CD4-positive, CD25-positive, alpha-beta regulatory T cell (primary cell): ENCODE measurements at regions not wholly inside any gene's neighbourhood (a gene's known extent, or its start where the extent isn't known, plus 50 kb on each side); places are given as distances from the start of the nearest gene placed in this dataset.

Experiments used
- ATAC-seq, 2 donors: fragments of 150-1000 bp; cut with Tn5 transposase; one replicate each; pipeline ENCODE4 v1.10.0; 2021; ENCODE audit warnings: low read depth in 2 of 2, moderate number of reproducible peaks in 2 of 2, moderate library complexity in 1 of 2
- DNase-seq, 3 donors: peaks; one replicate each; pipeline versions ENCODE4 v3.0.0 to v3.0.0-alpha.2; 2012 to 2022; ENCODE audit warnings: mixed read lengths in 1 of 3
- H3K27ac ChIP-seq: one replicate; pipeline ENCODE4 v1.7.0; 2013; ENCODE audit warnings: mild to moderate bottlenecking, low read length; ENCODE audit not compliant: insufficient read depth, poor library complexity, severe bottlenecking
- H3K27me3 ChIP-seq: one replicate; pipeline ENCODE4 v1.7.0; 2013; ENCODE audit warnings: low read length; ENCODE audit not compliant: control insufficient read depth, insufficient read depth
- H3K36me3 ChIP-seq: one replicate; pipeline ENCODE4 v1.7.0; 2013; ENCODE audit warnings: mild to moderate bottlenecking, low read length, moderate library complexity; ENCODE audit not compliant: control insufficient read depth, insufficient read depth
- H3K4me1 ChIP-seq: 2 replicates; pipeline ENCODE4 v1.7.0; 2013; ENCODE audit warnings: mild to moderate bottlenecking, low read length; ENCODE audit not compliant: insufficient read depth, control insufficient read depth, poor library complexity, severe bottlenecking
- H3K4me3 ChIP-seq: one replicate; pipeline ENCODE4 v1.7.0; 2013; ENCODE audit warnings: low read depth, mild to moderate bottlenecking, low read length, moderate library complexity
- H3K9me3 ChIP-seq, 2 experiments: 1 replicate in 1 of 2; 2 replicates in 1 of 2; pipeline ENCODE4 v1.7.0; 2013; ENCODE audit warnings: low read length in 2 of 2, mild to moderate bottlenecking in 1 of 2, moderate library complexity in 1 of 2; ENCODE audit not compliant: control insufficient read depth in 2 of 2
- H3K27ac Mint-ChIP-seq, 3 donors: one replicate each; pipeline ENCODE4 v1.8.0; 2020 to 2022; ENCODE audit warnings: mild to moderate bottlenecking in 3 of 3, mixed read lengths in 3 of 3, moderate library complexity in 2 of 3
- H3K27me3 Mint-ChIP-seq: one replicate; pipeline ENCODE4 v1.8.0; 2022; ENCODE audit warnings: mild to moderate bottlenecking, mixed read lengths
- H3K36me3 Mint-ChIP-seq: one replicate; pipeline ENCODE4 v1.8.0; 2020; ENCODE audit warnings: mixed read lengths
- H3K4me1 Mint-ChIP-seq, 4 donors: one replicate each; pipeline ENCODE4 v1.8.0; 2020 to 2022; ENCODE audit warnings: mixed read lengths in 4 of 4, mild to moderate bottlenecking in 1 of 4
- H3K4me3 Mint-ChIP-seq, 4 donors: one replicate each; pipeline ENCODE4 v1.8.0; 2020 to 2022; ENCODE audit warnings: mild to moderate bottlenecking in 4 of 4, mixed read lengths in 4 of 4, moderate library complexity in 3 of 4
- H3K9me3 Mint-ChIP-seq, 7 donors: one replicate each; pipeline ENCODE4 v1.8.0; 2020 to 2022; ENCODE audit warnings: mixed read lengths in 7 of 7, mild to moderate bottlenecking in 3 of 7, moderate library complexity in 2 of 7

DNA sequence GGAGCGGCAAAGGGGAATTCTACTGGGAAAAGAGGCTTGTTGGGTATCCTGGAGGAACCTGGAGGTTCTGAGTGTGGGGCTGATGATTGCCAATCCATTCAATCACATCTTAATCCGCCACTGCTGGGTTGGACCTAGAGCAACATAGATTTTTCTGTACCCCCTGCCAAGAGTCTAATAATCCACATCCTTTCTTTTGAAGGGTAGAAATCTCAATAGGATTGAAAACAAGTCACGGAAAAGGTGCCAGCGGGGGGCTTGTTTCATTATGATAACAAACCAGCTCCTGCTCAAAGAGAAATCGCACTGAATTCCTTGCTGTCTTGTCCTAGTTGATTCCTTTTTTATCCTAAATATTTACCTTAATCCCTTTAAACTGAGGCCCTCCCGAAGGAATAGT, 528.5 kb downstream of the ADGRL2 start:
- Histone ChIP-seq H3K4me1 (no peaks in the 10 kb centered on the region), H3K27ac (no peak overlapping the region), H3K9me3 (peaks cover 0 to 3% of the 10 kb centered on the region in 2 experiments), H3K36me3 (no peaks in the 10 kb centered on the region), H3K27me3 (no peaks in the 10 kb centered on the region), H3K4me3 (no peak overlapping the region)
- no peak overlapping the region for H3K27ac Mint-ChIP-seq
- DNase-seq (no peak), ATAC-seq (no peak)
- H3K36me3 Mint-ChIP-seq: no peaks in the 10 kb centered on the region
- H3K9me3 Mint-ChIP-seq: peaks cover 0 to 15% (median 6%) of the 10 kb centered on the region in 7 donors
- no peaks in the 10 kb centered on the region for H3K27me3 Mint-ChIP-seq
- H3K4me3 Mint-ChIP-seq: no peak overlapping the region
- no peaks in the 10 kb centered on the region for H3K4me1 Mint-ChIP-seq

DNA sequence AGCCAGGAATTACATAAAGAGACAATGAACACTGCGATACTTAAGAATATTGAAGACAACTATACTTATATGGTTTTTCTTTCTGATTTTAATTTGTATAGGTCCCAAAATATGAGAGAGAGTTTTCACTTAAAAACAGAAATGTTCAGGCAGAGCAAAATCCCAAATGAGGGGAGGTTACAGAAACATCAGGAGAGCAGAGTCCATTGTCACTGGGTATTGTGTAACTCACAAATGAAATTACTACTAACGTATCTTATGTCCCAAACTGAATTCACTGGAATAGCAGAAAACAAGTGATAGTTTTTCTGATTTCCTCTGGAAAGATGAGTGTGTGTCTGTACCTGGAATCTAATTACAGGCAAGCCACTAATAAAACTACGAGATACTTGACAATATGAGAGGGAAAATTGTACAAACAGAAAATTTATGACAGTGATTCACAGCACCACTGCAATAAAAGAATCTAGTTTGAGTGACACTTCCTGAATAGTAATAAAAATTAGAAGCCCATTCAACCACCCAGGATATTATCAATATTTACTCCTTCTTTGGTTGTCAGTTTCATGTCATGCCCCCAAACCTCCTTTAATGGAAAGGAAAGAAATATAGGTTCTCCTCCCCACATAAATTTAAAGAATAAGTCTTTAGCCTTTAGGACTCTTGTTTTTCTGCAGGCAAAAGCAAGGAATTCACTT, 522.6 kb downstream of the ADGRL2 start:
- Mint-ChIP-seq H3K4me1 (no peaks in the 10 kb centered on the region), H3K4me3 (no peak overlapping the region), H3K36me3 (no peaks in the 10 kb centered on the region), H3K9me3 (peaks cover 0 to 8% (median 4%) of the 10 kb centered on the region in 7 donors), H3K27me3 (no peaks in the 10 kb centered on the region), H3K27ac (no peak overlapping the region)
- Histone ChIP-seq H3K27me3 (no peaks in the 10 kb centered on the region), H3K36me3 (no peaks in the 10 kb centered on the region), H3K9me3 (no peaks in the 10 kb centered on the region), H3K4me1 (no peaks in the 10 kb centered on the region), H3K27ac (no peak overlapping the region), H3K4me3 (no peak overlapping the region)
- no peak for DNase-seq
- ATAC-seq: no peak

DNA sequence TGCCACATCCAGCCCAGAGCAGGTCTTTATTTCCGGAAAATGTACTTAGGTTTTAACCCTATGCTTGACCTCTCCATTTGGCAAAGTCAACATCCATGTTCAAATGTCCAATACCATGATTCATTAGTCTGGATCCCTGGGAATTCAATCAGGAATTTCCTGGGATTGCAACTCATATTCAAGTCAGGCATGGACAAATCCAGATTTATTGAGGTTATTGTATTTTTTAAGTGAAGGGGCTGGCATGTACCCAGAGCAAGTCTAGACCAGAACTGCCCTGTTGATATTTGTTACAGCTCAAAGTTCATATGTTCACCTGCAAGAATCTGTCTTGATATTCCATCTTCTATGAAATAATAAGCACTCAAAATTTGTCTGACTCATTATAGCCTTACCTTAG, 521.1 kb downstream of the ADGRL2 start:
- Mint-ChIP-seq H3K4me1 (no peaks in the 10 kb centered on the region), H3K27me3 (no peaks in the 10 kb centered on the region), H3K9me3 (peaks cover 0 to 8% (median 4%) of the 10 kb centered on the region in 7 donors), H3K36me3 (no peaks in the 10 kb centered on the region), H3K4me3 (no peak overlapping the region), H3K27ac (no peak overlapping the region)
- Histone ChIP-seq H3K27ac (no peak overlapping the region), H3K27me3 (no peaks in the 10 kb centered on the region), H3K36me3 (no peaks in the 10 kb centered on the region), H3K4me3 (no peak overlapping the region), H3K9me3 (no peaks in the 10 kb centered on the region), H3K4me1 (no peaks in the 10 kb centered on the region)
- no peak for DNase-seq
- no peak for ATAC-seq

DNA sequence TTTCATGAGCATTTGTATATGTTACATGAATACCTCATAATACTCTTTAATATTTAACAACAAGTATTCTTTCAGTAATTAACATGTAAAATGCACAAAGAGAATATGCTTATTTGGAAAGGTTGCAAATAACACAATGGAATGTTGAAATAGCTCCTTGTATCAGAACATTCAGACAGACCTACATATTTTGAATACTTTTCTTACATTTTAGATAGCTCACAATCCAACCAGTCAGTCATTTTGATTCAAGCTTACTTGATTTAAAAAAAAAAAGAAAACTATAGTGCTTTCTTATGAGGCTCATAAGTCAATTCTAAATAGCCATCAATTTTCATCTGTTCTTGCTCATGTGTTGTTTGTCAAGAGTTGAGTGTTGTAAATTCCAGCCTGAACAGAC, 518.8 kb downstream of the ADGRL2 start:
- no peaks in the 10 kb centered on the region for H3K27me3 Mint-ChIP-seq
- H3K4me3 Mint-ChIP-seq: no peak overlapping the region
- no peaks in the 10 kb centered on the region for H3K27me3 ChIP-seq
- peaks cover 0 to 7% (median 2%) of the 10 kb centered on the region in 7 donors for H3K9me3 Mint-ChIP-seq
- H3K36me3 ChIP-seq: no peaks in the 10 kb centered on the region
- H3K4me3 ChIP-seq: no peak overlapping the region
- H3K4me1 ChIP-seq: no peaks in the 10 kb centered on the region
- H3K27ac ChIP-seq: no peak overlapping the region
- DNase-seq (no peak), ATAC-seq (no peak)
- no peaks in the 10 kb centered on the region for H3K4me1 Mint-ChIP-seq
- H3K9me3 ChIP-seq: no peaks in the 10 kb centered on the region
- H3K36me3 Mint-ChIP-seq: no peaks in the 10 kb centered on the region
- H3K27ac Mint-ChIP-seq: no peak overlapping the region

GRCh38 chr1:82318921-82319320, 518.2 kb downstream of the ADGRL2 start:
- H3K4me3 ChIP-seq: no peak overlapping the region
- no peak overlapping the region for H3K4me3 Mint-ChIP-seq
- H3K27ac ChIP-seq: no peak overlapping the region
- no peak overlapping the region for H3K27ac Mint-ChIP-seq
- no peaks in the 10 kb centered on the region for H3K9me3 ChIP-seq
- DNase-seq: no peak
- no peaks in the 10 kb centered on the region for H3K27me3 Mint-ChIP-seq
- H3K4me1 ChIP-seq: no peaks in the 10 kb centered on the region
- H3K9me3 Mint-ChIP-seq: peaks cover 0 to 13% (median 2%) of the 10 kb centered on the region in 7 donors
- H3K27me3 ChIP-seq: no peaks in the 10 kb centered on the region
- H3K4me1 Mint-ChIP-seq: no peaks in the 10 kb centered on the region
- H3K36me3 Mint-ChIP-seq: no peaks in the 10 kb centered on the region
- no peaks in the 10 kb centered on the region for H3K36me3 ChIP-seq
- ATAC-seq: no peak

DNA sequence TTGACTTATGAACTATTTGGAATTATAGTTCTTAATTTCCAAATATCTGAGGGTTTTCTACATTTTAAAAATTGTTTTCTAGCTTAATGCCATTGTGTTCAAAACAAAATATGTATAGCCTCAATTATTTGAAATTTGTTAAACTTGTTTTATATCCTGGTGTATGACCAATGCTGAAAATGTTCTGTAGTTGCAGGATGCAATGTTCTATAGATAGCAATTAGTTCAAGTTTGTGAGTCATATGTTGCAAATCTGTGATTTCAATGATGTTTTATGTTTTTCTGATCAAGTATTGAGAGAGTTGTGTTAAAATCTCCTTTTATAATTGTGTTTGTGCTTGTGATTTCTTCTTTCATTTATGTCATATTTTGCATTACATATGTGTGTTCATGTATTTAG, 517.5 kb downstream of the ADGRL2 start:
- no peak overlapping the region for H3K4me3 ChIP-seq
- DNase-seq: no peak
- Mint-ChIP-seq H3K4me3 (no peak overlapping the region), H3K27ac (no peak overlapping the region), H3K9me3 (peaks cover 0 to 13% (median 2%) of the 10 kb centered on the region in 7 donors), H3K36me3 (no peaks in the 10 kb centered on the region), H3K27me3 (no peaks in the 10 kb centered on the region), H3K4me1 (no peaks in the 10 kb centered on the region)
- no peaks in the 10 kb centered on the region for H3K36me3 ChIP-seq
- H3K27me3 ChIP-seq: no peaks in the 10 kb centered on the region
- H3K4me1 ChIP-seq: no peaks in the 10 kb centered on the region
- no peak for ATAC-seq
- no peak overlapping the region for H3K27ac ChIP-seq
- no peaks in the 10 kb centered on the region for H3K9me3 ChIP-seq

DNA sequence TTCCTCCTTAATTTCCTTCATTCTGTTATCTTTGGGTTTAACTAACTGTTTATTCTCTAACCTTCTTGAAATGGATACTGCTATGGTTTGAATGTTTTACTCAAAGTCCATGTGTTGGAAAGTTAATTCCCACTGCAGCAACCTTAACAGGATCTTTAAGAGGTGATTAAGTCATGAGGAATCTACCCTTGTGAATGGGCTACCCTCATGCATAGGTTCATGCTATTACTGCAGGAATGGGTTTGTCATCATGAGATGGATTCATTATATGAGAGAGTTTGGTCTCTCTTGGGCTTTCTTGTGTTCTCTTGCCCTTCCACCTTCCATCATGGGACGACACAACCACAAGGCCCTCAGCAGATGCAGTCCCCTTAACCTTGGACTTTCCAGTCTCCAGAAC, 516.9 kb downstream of the ADGRL2 start:
- Mint-ChIP-seq H3K27me3 (no peaks in the 10 kb centered on the region), H3K4me1 (no peaks in the 10 kb centered on the region), H3K9me3 (peaks cover 0 to 13% (median 2%) of the 10 kb centered on the region in 7 donors), H3K27ac (no peak overlapping the region), H3K4me3 (peak overlapping the region in 1 of 4 donors; percentile 15), H3K36me3 (no peaks in the 10 kb centered on the region)
- Histone ChIP-seq H3K4me1 (no peaks in the 10 kb centered on the region), H3K27ac (no peak overlapping the region), H3K36me3 (no peaks in the 10 kb centered on the region), H3K27me3 (no peaks in the 10 kb centered on the region), H3K9me3 (no peaks in the 10 kb centered on the region), H3K4me3 (no peak overlapping the region)
- no peak for ATAC-seq
- no peak for DNase-seq

DNA sequence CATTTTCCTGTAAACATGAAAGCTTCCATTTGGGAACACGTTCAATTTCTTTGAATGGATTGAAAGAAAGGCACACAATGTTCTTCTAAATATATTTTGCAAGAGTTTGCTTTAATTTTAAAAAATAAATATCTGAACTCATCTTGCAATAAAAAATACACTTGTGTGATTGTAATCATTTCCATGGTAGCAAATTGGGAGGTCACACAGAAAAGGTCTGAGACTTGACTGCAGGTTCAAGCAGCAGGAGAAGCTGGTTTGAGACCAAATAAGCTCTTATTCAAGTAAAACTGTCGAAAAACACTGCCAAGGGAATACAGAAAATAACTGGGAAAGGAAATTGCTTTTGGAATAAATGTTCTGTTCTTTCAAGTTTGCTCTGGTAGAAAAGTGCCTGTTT, 498.9 kb downstream of the ADGRL2 start:
- H3K4me3 Mint-ChIP-seq: no peak overlapping the region
- no peak overlapping the region for H3K4me3 ChIP-seq
- no peaks in the 10 kb centered on the region for H3K36me3 Mint-ChIP-seq
- ATAC-seq: no peak
- no peak overlapping the region for H3K27ac ChIP-seq
- no peaks in the 10 kb centered on the region for H3K27me3 Mint-ChIP-seq
- H3K27me3 ChIP-seq: no peaks in the 10 kb centered on the region
- no peaks in the 10 kb centered on the region for H3K4me1 Mint-ChIP-seq
- no peaks in the 10 kb centered on the region for H3K9me3 ChIP-seq
- no peaks in the 10 kb centered on the region for H3K4me1 ChIP-seq
- H3K9me3 Mint-ChIP-seq: peaks cover 3 to 11% (median 6%) of the 10 kb centered on the region in 7 donors
- no peaks in the 10 kb centered on the region for H3K36me3 ChIP-seq
- H3K27ac Mint-ChIP-seq: no peak overlapping the region
- DNase-seq: no peak
